HepG2 (cell line): ENCODE measurements at regions not wholly inside any gene's neighbourhood (a gene's known extent, or its start where the extent isn't known, plus 50 kb on each side); places are given as distances from the start of the nearest gene placed in this dataset.
A peak's percentile ranks its signal among the peaks of the same experiment; 100 is the strongest.

Experiments used
- ATAC-seq: fragments of 200-7000 bp; cut with Tn5 transposase; 3 replicates; pipeline ENCODE4 v1.9.1; 2020; ENCODE audit warnings: mild to moderate bottlenecking, moderate library complexity
- BruUV-seq: library from RNA; stranded (reverse); fragments of 400-500 nt; replicated peaks from 2 replicates; lab custom pipeline; 2021; lab: Mats Ljungman, UMichigan
- CTCF ChIA-PET: fragments of 300-600 bp; formaldehyde crosslinking; extraction: SDS; loops from one replicate; lab custom pipeline; 2021; ENCODE audit warnings: low total read pairs, inconsistent platforms, low intra/inter-chr PET ratio; lab: Yijun Ruan, JAX
- POLR2A ChIA-PET: fragments of 350-600 bp; sonication (Branson Sonifier 250); formaldehyde crosslinking; loops from one replicate; lab custom pipeline; 2020; ENCODE audit warnings: antibody characterized with exemption, inconsistent platforms; lab: Yijun Ruan, JAX
- DNase-seq: peaks from one replicate; pipeline ENCODE4 v3.0.0-alpha.2; 2015; ENCODE audit warnings: low spot score
- FAIRE-seq: peaks from 3 replicates; lab custom pipeline; 2011; peaks lifted over from hg19 to GRCh38; lab: Jason Lieb, UNC
- H2AFZ ChIP-seq: one replicate; pipeline ENCODE4 v1.6.1; 2011; ENCODE audit warnings: low read length, inconsistent platforms
- H3K27ac ChIP-seq: fragments of 300-600 bp; 3 replicates; pipeline ENCODE4 v1.8.0; 2011; ENCODE audit warnings: mixed run types, mild to moderate bottlenecking, mixed read lengths, low read length, inconsistent platforms; ENCODE audit not compliant: insufficient read depth; ENCODE audit errors: extremely low read length
- H3K27me3 ChIP-seq, 2 experiments: fragments of 200-600 bp in 1 of 2; 2 replicates in 1 of 2; 3 replicates in 1 of 2; pipeline versions ENCODE4 v1.6.0 to v1.8.0; 2011; ENCODE audit warnings: low read length in 2 of 2, mild to moderate bottlenecking in 2 of 2, moderate library complexity in 2 of 2, inconsistent platforms in 1 of 2; ENCODE audit not compliant: insufficient read depth in 2 of 2, control insufficient read depth in 1 of 2
- H3K36me3 ChIP-seq, 2 experiments: fragments of 200-600 bp in 1 of 2; replicated peaks in 1 of 2; 2 replicates in 1 of 2; 3 replicates in 1 of 2; pipeline versions ENCODE4 v1.5.1 to v1.8.0; 2011; ENCODE audit warnings: low read length in 2 of 2, inconsistent platforms in 1 of 2; ENCODE audit not compliant: insufficient read depth in 2 of 2, control insufficient read depth in 1 of 2
- H3K4me1 ChIP-seq: 2 replicates; pipeline ENCODE4 v1.5.1; 2012; ENCODE audit warnings: low read length, inconsistent platforms; ENCODE audit not compliant: insufficient read depth
- H3K4me2 ChIP-seq: 2 replicates; pipeline ENCODE4 v1.6.0; 2011; ENCODE audit warnings: low read depth, low read length, inconsistent platforms
- H3K4me3 ChIP-seq, 3 experiments: fragments of 200-600 bp in 1 of 3; sonication (generic), shearing (Covaris generic) in 1 of 3; replicated peaks in 1 of 3; 2 replicates each; pipeline ENCODE4 v1.5.1; 2011 to 2016; ENCODE audit warnings: low read length in 3 of 3, inconsistent platforms in 2 of 3, low read depth in 2 of 3, mild to moderate bottlenecking in 2 of 3, control low read depth in 1 of 3, mixed read lengths in 1 of 3; ENCODE audit not compliant: insufficient read depth in 1 of 3
- H3K79me2 ChIP-seq: one replicate; pipeline ENCODE4 v1.6.1; 2011; ENCODE audit warnings: low read length, inconsistent platforms; ENCODE audit not compliant: insufficient read depth
- H3K9ac ChIP-seq: 2 replicates; pipeline ENCODE4 v1.6.0; 2011; ENCODE audit warnings: mild to moderate bottlenecking, low read depth, low read length, inconsistent platforms; ENCODE audit not compliant: insufficient read depth
- H3K9me3 ChIP-seq: 2 replicates; pipeline ENCODE4 v1.5.1; 2012; ENCODE audit warnings: mild to moderate bottlenecking, low read length
- H4K20me1 ChIP-seq: 2 replicates; pipeline ENCODE4 v1.6.0; 2011; ENCODE audit warnings: inconsistent platforms, mild to moderate bottlenecking, low read length, moderate library complexity; ENCODE audit not compliant: insufficient read depth
- ARID5B ChIP-seq: IDR thresholded peaks from 2 replicates; pipeline ENCODE4 v1.4.0; 2020; ENCODE audit warnings: mild to moderate bottlenecking, missing genetic modification reagents
- BRCA1 ChIP-seq: sonication (generic); formaldehyde crosslinking; IDR thresholded peaks from 2 replicates; pipeline ENCODE4 v1.4.0; 2020; ENCODE audit warnings: missing genetic modification reagents
- CEBPB ChIP-seq: IDR thresholded peaks from 2 replicates; pipeline ENCODE4 v1.6.1; 2011; ENCODE audit warnings: low read depth, low read length, improper control_type of control experiment, borderline replicate concordance
- ESRRA ChIP-seq: sonication (generic); formaldehyde crosslinking; IDR thresholded peaks from 2 replicates; pipeline ENCODE4 v1.5.1; 2020; ENCODE audit warnings: mild to moderate bottlenecking, low read depth, missing genetic modification reagents
- ETS1 ChIP-seq: sonication (generic); formaldehyde crosslinking; IDR thresholded peaks from 2 replicates; pipeline ENCODE4 v1.4.0; 2020; ENCODE audit warnings: missing genetic modification reagents
- FOXA3 ChIP-seq: IDR thresholded peaks from 2 replicates; pipeline ENCODE4 v1.6.1; 2016; ENCODE audit warnings: missing genetic modification reagents, missing compliant biosample characterization
- HNF4G ChIP-seq, 2 experiments: sonication (generic) in 1 of 2; formaldehyde crosslinking in 1 of 2; IDR thresholded peaks; 2 replicates each; pipeline versions ENCODE4 v1.4.0 to v1.6.1; 2011 to 2020; ENCODE audit warnings: borderline replicate concordance in 2 of 2, low read depth in 2 of 2, mild to moderate bottlenecking in 2 of 2, low read length in 1 of 2, missing genetic modification reagents in 1 of 2, moderate library complexity in 1 of 2
- NR2F1 ChIP-seq, 2 experiments: fragments of 450-650 bp in 1 of 2; formaldehyde crosslinking in 1 of 2; IDR thresholded peaks; 2 replicates each; pipeline versions ENCODE4 v1.5.0 to v1.6.1; 2016 to 2020; ENCODE audit warnings: mild to moderate bottlenecking in 1 of 2, missing compliant biosample characterization in 1 of 2, missing genetic modification reagents in 1 of 2, moderate library complexity in 1 of 2
- POLR2A ChIP-seq, 2 experiments: IDR thresholded peaks; 2 replicates each; pipeline ENCODE4 v1.6.1; 2011; ENCODE audit warnings: low read depth in 2 of 2, low read length in 2 of 2, mild to moderate bottlenecking in 1 of 2, moderate library complexity in 1 of 2; ENCODE audit not compliant: insufficient read depth in 1 of 2
- RFX3 ChIP-seq: IDR thresholded peaks from 2 replicates; pipeline ENCODE4 v1.6.1; 2016; ENCODE audit warnings: missing biosample characterization, missing genetic modification reagents
- SNRNP70 ChIP-seq: fragments of 200-400 bp; formaldehyde crosslinking; IDR thresholded peaks from 2 replicates; pipeline ENCODE4 v1.6.1; 2017; ENCODE audit warnings: mild to moderate bottlenecking, low read depth, low read length, moderate library complexity
- SOX5 ChIP-seq: IDR thresholded peaks from 2 replicates; pipeline ENCODE4 v1.6.1; 2016; ENCODE audit warnings: borderline replicate concordance
- TBL1XR1 ChIP-seq: fragments of 150-350 bp; IDR thresholded peaks from 2 replicates; pipeline ENCODE4 v1.6.1; 2014; ENCODE audit warnings: borderline replicate concordance, low read length; ENCODE audit not compliant: partially characterized antibody
- ZNF879 ChIP-seq: sonication (generic); formaldehyde crosslinking; IDR thresholded peaks from 2 replicates; pipeline ENCODE4 v1.8.1; 2023; ENCODE audit warnings: missing genetic modification reagents
- WGBS: methylation state at CpG from one replicate; pipeline ENCODE4 v1.1.6; 2017; ENCODE audit warnings: low lambda C conversion rate; 5-methylcytosine and 5-hydroxymethylcytosine counted together
- in situ Hi-C: cut with HindIII; loops from 2 replicates; pipeline ENCODE4 v1.10.0; 2017; ENCODE audit warnings: low pct_unique_long_range_greater_than_20kb; ENCODE audit not compliant: extremely low pct_ligation_motif_present
- intact Hi-C: fragments of 100-400 bp; cut with micrococcal nuclease; formaldehyde crosslinking; loops from one replicate; pipeline ENCODE4 v1.10.0; 2022; ENCODE audit not compliant: unreplicated experiment
- TF ChIP-seq, protein P1 (sequence below): IDR thresholded peaks from 2 replicates; pipeline ENCODE4 v1.6.1; 2016; ENCODE audit warnings: mild to moderate bottlenecking

GRCh38 chr3:42019953-42020260, 58.0 kb upstream of the ULK4 start (continued):
- TF ChIP-seq ETS1 (no peak), POLR2A (IDR thresholded peaks at IDR 0.05; ENCODE audit: insufficient read depth in 1 of 2, low read depth in 2 of 2, low read length in 2 of 2) (no peak), ZNF879 (no peak)
- TF ChIP-seq, protein P1, sequence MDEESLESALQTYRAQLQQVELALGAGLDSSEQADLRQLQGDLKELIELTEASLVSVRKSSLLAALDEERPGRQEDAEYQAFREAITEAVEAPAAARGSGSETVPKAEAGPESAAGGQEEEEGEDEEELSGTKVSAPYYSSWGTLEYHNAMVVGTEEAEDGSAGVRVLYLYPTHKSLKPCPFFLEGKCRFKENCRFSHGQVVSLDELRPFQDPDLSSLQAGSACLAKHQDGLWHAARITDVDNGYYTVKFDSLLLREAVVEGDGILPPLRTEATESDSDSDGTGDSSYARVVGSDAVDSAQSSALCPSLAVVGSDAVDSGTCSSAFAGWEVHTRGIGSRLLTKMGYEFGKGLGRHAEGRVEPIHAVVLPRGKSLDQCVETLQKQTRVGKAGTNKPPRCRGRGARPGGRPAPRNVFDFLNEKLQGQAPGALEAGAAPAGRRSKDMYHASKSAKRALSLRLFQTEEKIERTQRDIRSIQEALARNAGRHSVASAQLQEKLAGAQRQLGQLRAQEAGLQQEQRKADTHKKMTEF (CRISPR knock-in tag), result no peak

DNA sequence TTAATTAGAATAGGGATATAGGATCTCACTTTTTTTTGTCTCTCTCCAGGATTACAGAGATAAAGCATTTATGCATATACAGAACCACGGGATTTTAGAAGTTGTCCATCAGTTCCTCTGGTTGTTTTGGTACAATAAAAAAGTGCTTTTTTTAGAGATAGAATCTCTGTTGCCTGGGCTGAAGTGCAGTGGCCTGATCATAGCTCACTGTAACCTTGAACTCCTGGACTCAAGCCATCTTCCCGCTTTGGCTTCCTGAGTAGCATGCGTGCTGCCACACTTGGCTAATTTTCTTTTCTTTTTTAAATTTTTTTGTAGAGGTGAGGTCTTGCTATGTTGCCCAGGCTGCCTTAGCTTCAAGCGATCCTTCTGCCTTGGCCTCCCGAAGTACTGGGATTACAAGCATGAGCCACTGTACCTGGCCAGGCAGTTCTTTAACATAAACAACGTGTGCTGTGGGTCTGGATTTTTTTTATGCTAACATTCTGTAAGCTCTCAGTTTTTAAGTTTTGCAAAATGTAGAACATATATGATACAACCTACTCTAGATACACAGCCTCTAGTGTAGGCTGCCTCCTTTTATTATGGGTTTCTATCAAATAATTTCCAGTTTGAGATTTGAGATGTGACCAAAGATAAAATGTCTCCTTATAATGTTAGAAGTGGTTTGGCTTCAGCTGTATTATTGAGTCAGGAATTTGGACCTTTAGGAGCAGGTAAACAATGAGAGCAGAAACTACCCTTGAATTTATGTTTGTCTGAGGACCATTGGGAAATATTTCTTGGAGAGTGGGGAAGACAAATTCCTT, 57.4 kb upstream of the ULK4 start:
- peaks cover 95% of the 10 kb centered on the region for H3K79me2 ChIP-seq
- intact Hi-C loops, result loop anchor here (5.0 kb wide), 1 partner anchor 63 kb away; no protein-coding TSS in a partner anchor
- POLR2A ChIA-PET, result interaction anchor here (1.2 to 1.7 kb wide), 4 partner anchors 9 to 60 kb away, joined by 3 to 7 read pairs (median 4); no protein-coding TSS in a partner anchor
- no peak overlapping the region for H2AFZ ChIP-seq
- no peaks in the 10 kb centered on the region for H3K36me3 ChIP-seq
- H3K9ac ChIP-seq, result peak overlapping the region; percentile 36
- H3K27me3 ChIP-seq, result no peaks in the 10 kb centered on the region
- no peaks in the 10 kb centered on the region for H3K9me3 ChIP-seq
- no TSS peak for BruUV-seq
- CTCF ChIA-PET, result no interaction called here
- peak; percentile 84 for FAIRE-seq
- peak overlapping the region; percentile 80 for H3K27ac ChIP-seq
- peak overlapping the region; percentile 64 for H3K4me2 ChIP-seq
- ATAC-seq, result peak; percentile 15; the same call in 2 of the 3 replicates
- 6% methylated on average over 6 of the region's 6 CpGs for WGBS
- H4K20me1 ChIP-seq, result peaks cover 8% of the 10 kb centered on the region
- peak; percentile 63 for DNase-seq
- peak overlapping the region in 2 of 3 experiments; percentile 27 to 41; a peak in 3 of 6 replicates for H3K4me3 ChIP-seq
- in situ Hi-C loops, result loop anchor here (5.0 to 25.0 kb wide), 3 partner anchors 33 to 168 kb away; no protein-coding TSS in a partner anchor
- H3K4me1 ChIP-seq, result peaks cover 91% of the 10 kb centered on the region
- peak; percentile 10 for TF ChIP-seq TBL1XR1
- 0 out of 4 replicates have a peak, but pooled peaks of 1 of the 2 experiments have one; percentile 25 for TF ChIP-seq NR2F1 (CRISPR knock-in tag; IDR thresholded peaks at IDR 0.05)
- 0 out of 2 replicates have a peak, but pooled peaks have one; percentile 47 for TF ChIP-seq BRCA1 (CRISPR knock-in tag)
- no peak for TF ChIP-seq SNRNP70
- TF ChIP-seq ESRRA, result 0 out of 2 replicates have a peak, but pooled peaks have one; percentile 4
- TF ChIP-seq HNF4G (IDR thresholded peaks at IDR 0.05; ENCODE audit: borderline replicate concordance, low read depth, low read length), result peak; percentile 57
- TF ChIP-seq HNF4G (CRISPR knock-in tag; IDR thresholded peaks at IDR 0.05; ENCODE audit: borderline replicate concordance, low read depth), result no peak
- peak; percentile 85 for TF ChIP-seq ARID5B (CRISPR knock-in tag)
- TF ChIP-seq CEBPB, result 0 out of 2 replicates have a peak, but pooled peaks have one; percentile 13
- TF ChIP-seq FOXA3 (CRISPR knock-in tag), result peak; percentile 63; the same call in 1 of the 2 replicates
- no peak for TF ChIP-seq RFX3
- TF ChIP-seq SOX5 (CRISPR knock-in tag), result peak; percentile 53; the same call in 1 of the 2 replicates
